ENCODE measurements at regions not wholly inside any gene's neighbourhood (a gene's known extent, or its start where the extent isn't known, plus 50 kb on each side); places are given as distances from the start of the nearest gene placed in this dataset.
"Not testable (repeated sequence)": the region's sequence is repeated elsewhere in the genome, so short reads cannot be mapped to it uniquely, and the experiment has no call there.

DNA sequence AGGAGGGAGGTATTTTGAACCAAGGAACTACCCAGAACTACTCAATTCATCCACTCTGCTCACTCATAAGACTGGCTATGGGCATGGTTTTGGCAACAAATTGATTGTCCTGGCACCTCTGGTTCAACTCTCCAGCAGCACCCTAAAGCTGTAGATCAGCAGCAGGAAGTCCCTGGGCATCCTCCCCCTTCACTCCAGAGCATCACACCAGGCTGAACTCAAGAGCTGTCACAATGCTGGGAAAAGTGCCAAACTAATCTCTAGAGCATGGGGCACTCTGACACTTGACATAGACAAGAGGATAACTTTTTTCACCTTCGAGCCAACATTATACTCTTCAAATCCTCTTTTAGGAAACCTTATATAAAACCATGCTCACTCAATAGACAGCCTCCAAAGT lies 154.1 kb upstream of the RBBP8 start:
- FAIRE-seq (no peak), DNase-seq (ENCODE audit: low spot score in 2 of 2) (no peak)

DNA sequence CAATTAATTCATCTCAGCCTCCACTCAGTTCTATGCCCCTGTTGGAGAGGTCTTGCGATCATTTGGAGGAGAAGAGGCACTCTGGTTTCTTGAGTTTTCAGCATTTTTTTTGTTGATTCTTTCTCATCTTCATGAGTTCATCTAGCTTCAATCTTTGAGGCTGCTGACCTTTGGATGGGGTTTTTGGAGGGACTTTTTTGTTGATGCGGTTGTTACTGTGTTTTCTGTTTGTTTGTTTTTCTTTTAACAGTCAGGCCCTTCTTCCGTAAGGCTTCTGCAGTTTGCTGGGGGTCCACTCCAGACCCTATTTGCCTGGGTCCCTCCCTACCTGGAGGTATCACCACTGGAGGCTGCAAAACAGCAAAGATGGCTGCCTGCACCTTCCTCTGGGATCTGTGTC lies 149.9 kb upstream of the RBBP8 start:
- DNase-seq (ENCODE audit: low spot score in 2 of 2) (no peak), FAIRE-seq (no peak)

DNA sequence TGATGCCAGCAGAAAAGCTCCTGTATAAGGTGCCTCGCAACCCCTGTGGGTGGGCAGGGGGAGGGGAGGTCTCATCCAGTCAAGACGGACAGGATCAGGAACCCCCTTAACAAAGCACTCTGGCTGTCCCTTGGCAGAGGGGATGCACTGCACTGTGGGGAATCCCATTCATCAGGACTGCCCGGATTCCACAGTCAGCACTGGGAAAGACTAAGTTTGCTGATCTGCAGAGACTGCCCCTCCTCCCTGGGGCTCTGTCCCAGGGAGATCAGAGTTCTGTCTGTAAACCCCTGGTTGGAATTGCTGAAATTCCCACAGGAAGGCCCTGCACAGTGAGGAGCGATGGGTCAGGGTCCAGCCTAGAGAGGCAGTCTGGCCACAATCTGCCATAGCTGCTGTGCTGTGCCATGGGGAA lies 149.5 kb upstream of the RBBP8 start:
- no peak for FAIRE-seq
- DNase-seq (ENCODE audit: low spot score in 2 of 2) = no peak

DNA sequence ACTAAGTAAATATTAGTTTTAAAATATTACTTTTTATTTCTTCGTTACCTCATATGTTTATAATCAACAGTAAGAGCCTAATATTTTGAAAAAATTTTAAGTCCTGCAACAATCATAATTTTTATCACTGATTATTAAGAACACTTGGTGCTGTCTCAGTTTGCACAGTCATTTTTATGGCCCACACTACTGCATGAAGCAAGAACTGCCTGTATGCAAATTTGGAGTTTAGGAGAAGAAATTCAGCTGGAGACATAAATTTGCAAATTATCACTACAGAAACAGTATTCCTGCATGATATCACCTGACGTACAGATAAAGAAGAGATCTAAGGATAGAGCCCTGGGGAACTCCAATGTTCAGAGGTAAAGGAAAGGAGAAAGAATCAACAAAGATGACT lies 144.1 kb upstream of the RBBP8 start:
- no peak for FAIRE-seq

DNA sequence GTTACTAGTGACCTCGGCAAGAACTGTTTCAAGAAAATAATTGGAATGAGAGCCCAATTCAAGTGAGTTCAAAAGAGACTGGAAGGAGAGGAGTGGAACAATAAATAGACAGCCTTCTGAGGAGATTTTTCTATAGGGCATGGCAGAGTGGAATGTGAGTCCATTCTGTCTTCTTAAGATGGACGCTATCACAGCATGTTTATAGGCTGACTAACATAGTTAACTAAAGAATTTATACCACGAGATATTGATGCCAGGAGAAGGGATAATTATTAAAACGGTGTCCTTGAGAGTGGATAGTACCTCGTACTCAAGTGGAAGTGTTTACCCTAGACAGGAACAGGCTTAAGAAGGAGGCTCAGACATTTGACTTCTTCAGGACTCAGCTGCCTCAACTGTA lies 143.5 kb upstream of the RBBP8 start:
- DNase-seq (ENCODE audit: low spot score in 2 of 2) (no peak), FAIRE-seq (no peak)

More for the DNA sequence above, 144.1 kb upstream of the RBBP8 start:
- DNase-seq (ENCODE audit: low spot score in 2 of 2) = no peak

DNA sequence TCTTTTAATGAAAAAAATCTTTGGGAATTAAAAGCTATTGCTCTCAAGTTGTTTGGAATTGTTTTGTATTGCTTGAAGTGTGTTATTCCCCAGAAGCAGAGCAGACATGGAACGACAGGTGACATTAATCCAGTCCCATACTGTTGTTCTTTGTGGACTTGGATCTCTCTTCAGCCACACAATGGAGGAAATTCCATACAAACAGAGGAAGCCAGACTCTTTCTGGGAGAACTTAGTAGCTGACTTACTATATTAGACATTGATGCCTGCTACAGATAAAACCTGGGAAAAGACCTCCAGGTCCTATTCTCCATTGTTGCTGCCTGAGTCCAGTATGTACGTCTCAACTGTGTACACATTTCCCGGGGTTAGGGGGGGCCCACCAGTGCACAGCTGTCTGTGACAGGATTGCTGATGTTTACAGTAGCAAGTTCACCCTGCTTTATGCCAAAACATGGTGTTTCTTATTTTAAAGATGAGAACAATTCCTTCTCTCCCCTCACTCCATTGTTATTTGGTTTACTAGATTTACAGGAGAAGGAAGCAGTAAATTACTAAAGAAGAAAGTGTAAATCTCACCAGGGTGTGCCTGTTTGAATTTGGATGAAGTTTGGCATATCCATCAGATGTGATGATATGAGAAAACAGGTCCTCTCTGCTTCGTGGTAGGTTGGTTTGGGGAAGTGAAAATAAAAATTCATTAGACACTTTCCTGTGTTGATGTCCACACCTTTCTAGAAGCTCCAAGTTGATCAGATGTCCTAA lies 142.4 kb upstream of the RBBP8 start:
- FAIRE-seq (no peak), DNase-seq (ENCODE audit: low spot score in 2 of 2) (no peak)

DNA sequence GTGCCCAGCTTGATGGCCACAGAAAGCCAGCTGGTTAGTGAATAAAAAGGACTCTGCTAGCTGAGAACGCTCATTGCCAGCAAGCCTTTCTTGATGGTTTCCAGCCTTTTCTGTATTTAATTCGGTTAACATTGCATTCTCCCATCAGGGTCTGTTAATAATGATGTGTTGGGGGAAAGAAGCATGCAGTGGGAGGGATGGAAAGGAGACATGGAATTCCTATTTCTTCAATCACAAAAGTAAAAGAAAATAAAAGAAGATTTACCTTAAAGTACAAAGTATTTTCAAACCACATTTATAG lies 141.9 kb upstream of the RBBP8 start:
- no peak for DNase-seq (ENCODE audit: low spot score in 2 of 2)
- FAIRE-seq = no peak

DNA sequence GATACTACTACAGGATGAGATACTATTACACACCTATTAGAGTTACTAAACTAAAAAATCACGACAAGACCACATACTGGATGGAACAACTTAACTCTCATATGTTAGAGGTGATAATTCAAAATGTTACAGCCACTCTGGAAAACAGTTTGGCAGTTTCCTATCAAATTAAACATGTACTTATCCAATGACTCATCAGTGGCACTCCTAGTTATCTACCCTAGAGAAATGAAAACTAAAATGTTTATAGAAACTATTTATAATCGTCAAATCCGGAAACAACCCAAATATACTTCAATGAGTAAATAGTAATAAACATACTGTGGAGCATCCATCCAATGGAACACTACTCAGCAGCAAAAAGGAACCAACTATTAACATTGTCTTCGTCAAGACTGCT lies 137.0 kb upstream of the RBBP8 start:
- FAIRE-seq = no peak
- DNase-seq (ENCODE audit: low spot score in 2 of 2) = no peak

DNA sequence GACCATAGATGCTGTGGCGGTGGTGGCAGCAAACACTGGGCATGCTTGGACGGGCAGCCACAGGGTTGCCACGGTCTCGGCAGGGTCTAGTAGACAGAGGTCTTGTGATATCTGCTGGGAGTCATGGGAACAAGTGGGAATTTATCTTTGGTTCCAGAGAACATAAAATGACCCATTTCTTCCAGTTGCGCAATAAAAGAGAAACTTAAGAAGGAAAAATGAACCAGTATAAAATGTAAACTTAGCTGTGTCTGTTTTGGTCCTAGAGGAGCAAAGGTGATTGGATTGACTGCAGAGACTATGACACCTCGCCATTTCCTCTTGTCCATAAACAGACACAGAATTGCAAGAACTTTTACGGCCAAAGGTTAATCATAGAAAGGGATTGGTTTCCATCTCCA lies 132.6 kb upstream of the RBBP8 start:
- no peak for DNase-seq (ENCODE audit: low spot score in 2 of 2)
- FAIRE-seq = no peak

DNA sequence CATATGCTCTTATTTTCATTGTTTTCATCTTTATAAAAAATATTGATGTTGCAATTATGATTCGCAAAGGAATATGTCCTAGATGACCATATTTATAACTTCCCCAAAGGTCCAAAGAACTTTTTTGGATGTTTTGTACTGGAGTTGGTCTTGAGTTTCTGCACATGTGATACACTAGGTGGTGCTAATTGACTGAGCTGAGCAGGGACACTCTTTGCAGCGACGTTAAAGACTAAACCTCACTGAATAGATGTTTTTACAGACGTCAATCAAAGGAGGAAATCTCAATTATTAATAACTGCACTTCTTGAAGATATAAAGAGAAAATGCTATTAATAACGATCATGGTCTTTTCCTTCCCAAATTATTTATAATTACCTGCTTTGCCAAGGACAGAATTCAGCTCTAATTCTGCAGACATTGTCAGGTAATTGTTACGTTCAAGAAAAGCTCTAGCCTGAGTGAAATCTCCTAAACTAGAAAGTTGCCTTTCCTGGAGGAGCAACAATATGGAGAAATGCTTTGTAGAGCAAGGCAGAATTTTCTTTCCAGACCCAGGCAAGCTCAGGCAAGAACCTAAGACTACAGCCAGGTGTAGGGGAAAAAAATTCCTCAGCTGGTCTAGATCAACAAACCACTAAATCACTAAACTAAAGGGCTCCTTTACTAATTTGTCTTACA lies 119.3 kb upstream of the RBBP8 start:
- DNase-seq (ENCODE audit: low spot score in 2 of 2) (no peak), FAIRE-seq (no peak)

DNA sequence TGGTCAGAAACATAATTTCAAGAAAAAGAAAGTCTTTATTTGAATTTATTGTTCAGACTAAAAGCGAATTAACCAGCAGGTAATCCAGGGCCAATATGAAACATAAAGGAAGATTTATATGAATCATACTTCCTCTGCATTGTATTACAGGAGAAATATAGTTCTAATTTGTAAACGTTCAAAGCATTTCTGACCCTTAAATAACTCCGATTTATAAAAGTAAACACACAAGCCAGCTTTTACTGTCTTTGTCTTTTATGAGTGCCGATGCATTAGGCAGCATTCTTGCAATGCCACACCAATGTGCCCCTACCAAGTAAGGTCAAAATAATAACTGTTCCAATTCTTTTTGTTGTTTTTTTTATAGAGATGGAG lies 118.8 kb upstream of the RBBP8 start:
- no peak for FAIRE-seq

DNA sequence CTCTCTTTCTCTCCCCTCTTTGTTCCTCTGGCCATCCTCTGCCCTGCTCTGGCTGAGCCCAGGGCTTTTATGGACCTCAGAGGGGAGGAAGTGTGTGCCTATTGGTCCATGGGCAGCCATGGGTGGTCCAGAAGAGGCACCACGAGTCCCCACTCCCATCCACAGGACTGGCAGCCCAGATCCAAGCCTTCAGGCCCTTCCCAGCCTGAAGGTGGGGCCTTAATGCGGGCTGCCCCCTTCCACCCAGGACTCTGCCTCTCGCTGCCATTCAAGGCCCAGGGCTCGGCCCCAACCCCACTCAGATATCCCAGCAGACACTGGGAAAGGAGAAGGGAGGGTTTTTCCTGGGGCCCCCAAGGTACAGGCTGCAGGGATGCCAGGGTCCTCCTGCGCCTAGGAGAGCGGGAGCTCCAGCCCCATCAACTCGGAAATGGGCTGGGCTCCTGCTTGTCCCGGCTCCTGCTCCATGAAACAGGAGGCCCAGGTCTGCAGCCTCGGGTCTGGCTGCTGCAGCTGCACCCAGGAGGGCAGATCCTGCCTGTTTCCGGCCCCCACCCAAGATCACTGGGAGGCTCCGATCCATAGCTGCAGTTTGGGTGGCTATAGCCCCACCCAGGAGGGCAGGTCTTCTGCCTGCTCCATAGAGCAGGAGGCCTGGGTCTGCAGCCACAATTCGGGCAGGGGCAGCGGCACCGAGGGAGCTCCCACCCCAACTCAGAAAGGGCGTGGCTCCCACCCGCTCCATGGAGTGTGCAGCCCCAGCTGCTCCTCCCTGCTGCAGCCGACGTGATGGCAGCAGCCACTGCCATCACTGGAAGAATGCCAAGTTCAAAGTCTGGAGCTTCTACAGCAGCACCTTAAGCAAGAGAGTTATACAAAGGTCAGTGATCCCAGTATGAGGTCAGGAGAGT lies 116.6 kb upstream of the RBBP8 start:
- DNase-seq (ENCODE audit: low spot score in 2 of 2) (no peak), FAIRE-seq (no peak)

More for the DNA sequence above, 118.8 kb upstream of the RBBP8 start:
- DNase-seq (ENCODE audit: low spot score in 2 of 2) = no peak

DNA sequence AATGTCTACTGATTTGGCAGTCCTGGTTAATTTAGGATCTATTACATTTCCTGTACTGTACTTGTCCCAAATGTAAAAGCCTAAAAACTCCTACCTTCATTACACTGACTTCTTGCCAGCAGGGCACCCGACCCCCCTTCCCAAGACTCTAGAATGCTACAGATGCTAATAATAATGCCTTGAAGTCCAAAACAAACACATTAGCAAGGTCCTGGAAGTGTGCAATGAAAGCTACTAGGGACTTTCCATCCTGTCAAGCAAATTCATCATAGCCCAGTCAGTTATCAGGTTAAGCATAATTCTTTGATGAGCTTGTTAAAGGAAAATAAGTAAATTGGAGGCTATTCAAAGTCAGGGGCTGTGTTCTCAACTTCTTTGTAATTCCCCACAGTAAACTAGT lies 115.3 kb upstream of the RBBP8 start:
- FAIRE-seq (no peak), DNase-seq (ENCODE audit: low spot score in 2 of 2) (no peak)

DNA sequence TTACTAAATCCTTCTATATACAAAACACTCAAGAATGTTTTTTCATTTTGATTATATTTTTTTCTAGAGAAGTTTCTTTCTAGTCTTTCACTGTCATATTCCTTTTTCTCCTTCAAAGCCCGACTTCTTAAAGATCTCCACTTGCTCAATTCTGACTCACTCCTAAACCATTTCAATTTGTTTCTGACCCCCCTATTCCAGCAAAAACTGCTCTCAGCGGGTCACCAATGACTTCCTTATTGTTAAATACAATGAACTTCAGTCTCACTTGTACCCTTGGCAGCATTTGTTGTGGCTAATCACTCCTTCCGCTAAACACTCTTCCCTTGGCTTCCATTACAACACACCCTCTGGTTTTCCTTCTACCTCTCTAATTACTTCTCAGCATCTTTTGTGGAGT lies 111.1 kb upstream of the RBBP8 start:
- no peak for DNase-seq (ENCODE audit: low spot score in 2 of 2)

DNA sequence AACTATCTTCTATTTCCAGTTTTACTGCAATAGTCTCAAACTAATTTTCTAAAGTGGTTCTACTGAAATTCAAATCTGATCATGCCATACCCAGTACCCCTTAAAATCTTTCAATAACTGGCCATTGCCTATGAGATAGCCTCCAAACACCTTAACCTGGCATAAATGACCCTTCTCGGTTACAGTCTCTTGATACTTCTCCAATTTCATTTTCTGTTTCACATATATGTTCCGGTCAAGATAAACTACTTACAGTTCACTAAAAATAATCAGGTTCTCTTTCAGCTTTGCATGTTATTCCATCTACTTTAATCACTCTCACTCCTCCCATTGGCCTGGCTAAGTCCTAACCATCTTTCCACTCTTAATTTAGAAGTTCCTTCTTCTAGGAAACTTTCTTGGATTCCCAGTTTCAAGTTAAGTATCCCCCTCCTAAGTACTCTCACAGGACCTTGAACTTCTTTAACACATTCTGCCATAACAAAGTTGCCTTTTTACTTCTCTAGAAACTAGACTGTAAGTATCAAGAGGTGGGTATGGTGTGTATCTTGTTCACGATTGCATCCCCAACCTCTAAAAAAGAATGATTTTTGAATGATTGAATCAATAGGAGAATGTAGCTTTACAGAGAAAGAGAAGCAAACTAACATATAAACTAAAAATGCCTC lies 110.2 kb upstream of the RBBP8 start:
- no peak for FAIRE-seq
- no peak for DNase-seq (ENCODE audit: low spot score in 2 of 2)

More for the DNA sequence above, 111.1 kb upstream of the RBBP8 start:
- no peak for FAIRE-seq

DNA sequence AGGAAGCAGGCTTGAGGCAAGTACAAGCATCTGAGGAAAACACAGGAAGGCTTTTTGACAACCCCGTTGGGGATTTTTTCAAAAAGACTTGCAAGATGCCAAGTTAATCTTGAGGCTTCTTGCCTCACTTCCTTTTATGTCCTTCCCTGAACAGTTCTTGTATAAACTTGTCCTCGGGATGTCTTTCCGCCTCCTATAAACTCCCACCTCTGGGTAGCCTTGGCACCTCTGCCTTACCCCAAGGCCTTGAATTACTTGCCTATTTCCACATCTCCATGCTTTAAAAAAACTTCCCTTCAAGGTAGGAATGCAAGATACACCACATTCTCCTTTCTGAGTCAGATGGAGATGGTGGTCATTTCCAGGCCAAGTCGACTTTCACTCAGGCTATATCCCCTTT lies 106.4 kb upstream of the RBBP8 start:
- DNase-seq (ENCODE audit: low spot score in 2 of 2) (no peak), FAIRE-seq (no peak)

DNA sequence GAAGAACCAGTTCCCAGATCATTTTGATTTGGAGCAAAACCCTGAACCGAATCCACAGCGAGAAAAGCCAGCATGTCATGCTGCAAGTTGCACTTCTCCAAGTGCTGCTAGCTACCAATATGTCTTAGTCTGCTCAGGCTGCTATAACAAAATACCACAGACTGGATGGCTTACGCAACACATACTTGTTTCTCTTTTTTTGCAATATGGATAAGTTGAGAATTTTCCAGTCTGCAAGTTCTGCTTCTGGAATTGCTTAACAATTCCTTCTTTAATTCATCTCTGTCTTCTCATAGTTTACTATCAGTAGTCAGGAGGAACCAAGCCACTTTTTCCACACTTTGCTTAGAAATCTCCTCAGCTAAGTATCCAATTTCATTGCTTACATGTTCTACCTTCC lies 105.9 kb upstream of the RBBP8 start:
- FAIRE-seq (no peak), DNase-seq (ENCODE audit: low spot score in 2 of 2) (no peak)

DNA sequence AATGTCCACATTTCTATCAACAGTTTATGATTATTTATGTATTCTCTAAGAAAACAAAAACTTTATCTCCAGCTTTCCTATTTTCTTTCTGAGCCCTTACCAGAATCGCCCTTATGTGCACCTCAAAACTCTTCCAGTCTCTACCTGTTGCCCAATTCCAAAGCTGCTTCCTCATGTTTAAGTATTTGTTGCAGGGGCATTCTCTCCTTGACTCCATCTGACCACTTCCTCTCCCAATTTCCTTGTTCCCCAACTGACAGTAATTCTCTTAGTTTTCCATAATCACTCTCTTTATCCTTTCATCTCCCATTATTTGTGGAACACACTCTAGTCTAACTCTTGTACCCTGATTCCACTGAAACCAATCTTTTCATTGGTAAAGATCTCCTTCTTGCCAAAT lies 105.4 kb upstream of the RBBP8 start:
- DNase-seq (ENCODE audit: low spot score in 2 of 2) = no peak
- FAIRE-seq = no peak

DNA sequence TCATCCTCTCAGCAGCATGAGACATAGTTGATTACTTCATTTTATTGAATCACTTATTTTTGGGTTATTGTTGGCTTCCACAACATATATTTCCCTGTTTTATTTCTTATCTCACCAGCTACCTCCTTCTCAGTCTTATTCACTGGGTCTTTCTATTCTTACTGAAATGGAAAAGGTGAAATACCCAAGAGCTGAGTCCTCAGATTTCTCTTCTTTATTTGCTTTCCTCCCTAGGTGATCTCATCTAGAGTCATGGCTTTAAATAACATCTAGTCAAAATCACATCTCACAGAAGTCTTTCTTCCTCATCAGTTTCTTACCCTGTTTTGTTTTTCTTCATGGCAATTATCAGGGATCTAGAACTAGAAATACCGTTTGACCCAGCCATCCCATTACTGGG lies 105.0 kb upstream of the RBBP8 start:
- no peak for DNase-seq (ENCODE audit: low spot score in 2 of 2)
- FAIRE-seq = no peak

DNA sequence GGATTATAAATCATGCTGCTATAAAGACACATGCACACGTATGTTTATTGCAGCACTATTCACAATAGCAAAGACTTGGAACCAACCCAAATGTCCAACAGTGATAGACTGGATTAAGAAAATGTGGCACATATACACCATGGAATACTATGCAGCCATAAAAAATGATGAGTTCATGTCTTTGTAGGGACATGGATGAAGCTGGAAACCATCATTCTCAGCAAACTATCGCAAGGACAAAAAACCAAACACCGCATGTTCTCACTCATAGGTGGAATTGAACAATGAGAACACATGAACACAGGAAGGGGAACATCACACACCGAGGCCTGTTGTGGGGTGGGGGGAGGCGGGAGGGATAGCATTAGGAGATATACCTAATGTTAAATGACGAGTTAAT lies 104.5 kb upstream of the RBBP8 start:
- not testable (repeated sequence) for DNase-seq (ENCODE audit: low spot score in 2 of 2); FAIRE-seq

DNA sequence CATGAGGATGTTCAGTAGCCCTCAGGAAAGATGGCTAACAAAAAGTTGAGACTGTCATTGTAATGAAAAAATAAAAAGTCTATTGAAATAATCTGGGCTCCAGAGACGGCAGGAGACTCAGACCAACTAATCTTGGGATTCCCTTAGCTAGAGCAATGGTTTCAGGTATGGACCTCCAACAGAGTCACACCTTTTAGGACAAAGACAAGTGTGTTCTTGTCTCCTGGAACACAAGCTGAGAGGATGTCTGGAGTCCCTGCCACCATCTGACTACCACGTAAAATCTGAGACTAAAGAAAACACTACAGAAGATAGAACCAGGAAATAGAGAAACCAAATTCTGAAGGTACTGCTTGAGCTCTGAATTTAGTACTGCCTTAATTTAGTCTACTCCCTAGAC lies 103.3 kb upstream of the RBBP8 start:
- FAIRE-seq (no peak), DNase-seq (ENCODE audit: low spot score in 2 of 2) (no peak)

Measured in frontal cortex (tissue), 3 donors.